HG03095 (cell line): ENCODE measurements at regions not wholly inside any gene's neighbourhood (a gene's known extent, or its start where the extent isn't known, plus 50 kb on each side); places are given as distances from the start of the nearest gene placed in this dataset.
"Not testable (repeated sequence)": the region's sequence is repeated elsewhere in the genome, so short reads cannot be mapped to it uniquely, and the experiment has no call there.

ENCODE experiments used
- ATAC-seq: cut with Tn5 transposase; IDR thresholded peaks from one replicate; pipeline ENCODE4 v1.9.1; 2021; ENCODE audit warnings: moderate library complexity; ENCODE audit not compliant: unreplicated experiment

- no peak for ATAC-seq
These were observed 91.2 kb downstream of the DLL1 start for GRCh38 chr6:170199716-170200115.

DNA sequence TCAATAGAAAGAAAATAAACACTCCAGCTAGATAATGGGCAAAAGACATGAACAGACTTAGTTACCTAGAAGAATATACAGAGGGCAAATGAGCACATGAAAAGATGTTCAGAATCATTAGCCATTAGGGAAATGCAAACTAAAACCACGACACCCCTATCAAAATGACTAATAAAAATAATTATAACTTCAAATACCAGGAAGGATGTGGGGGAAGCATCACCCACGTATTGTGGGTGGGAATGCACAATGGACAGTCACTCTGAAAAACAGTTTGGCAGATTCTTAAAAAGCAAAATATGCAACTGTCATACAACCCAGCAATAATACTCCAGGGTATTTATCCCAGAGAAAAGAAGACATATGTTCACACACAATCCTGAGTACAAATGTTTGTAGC lies 92.6 kb downstream of the DLL1 start:
- ATAC-seq: no peak

DNA sequence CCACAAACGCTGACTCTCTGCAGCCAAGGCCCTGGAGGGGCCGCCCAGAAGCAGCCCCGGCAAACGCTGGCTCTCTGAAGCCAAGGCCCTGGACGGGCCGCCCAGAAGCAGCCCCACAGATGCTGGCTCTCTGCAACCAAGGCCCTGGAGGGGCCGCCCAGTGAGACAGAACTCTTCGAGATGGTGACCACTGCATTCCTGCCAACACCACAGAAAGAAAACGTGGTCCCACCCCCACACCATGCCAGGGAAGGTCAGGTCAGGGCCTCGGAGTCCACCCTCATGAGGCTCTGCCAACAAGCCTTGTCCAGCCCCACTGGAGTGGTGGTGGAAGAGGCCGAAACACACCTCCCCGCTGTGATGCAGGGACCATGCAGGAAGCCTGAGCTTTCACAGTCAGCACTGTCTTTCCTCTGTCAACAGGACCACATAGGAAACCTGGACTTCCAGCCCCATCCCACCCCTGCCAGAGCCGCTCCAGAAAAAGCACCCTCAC lies 97.5 kb downstream of the DLL1 start:
- ATAC-seq: no peak

DNA sequence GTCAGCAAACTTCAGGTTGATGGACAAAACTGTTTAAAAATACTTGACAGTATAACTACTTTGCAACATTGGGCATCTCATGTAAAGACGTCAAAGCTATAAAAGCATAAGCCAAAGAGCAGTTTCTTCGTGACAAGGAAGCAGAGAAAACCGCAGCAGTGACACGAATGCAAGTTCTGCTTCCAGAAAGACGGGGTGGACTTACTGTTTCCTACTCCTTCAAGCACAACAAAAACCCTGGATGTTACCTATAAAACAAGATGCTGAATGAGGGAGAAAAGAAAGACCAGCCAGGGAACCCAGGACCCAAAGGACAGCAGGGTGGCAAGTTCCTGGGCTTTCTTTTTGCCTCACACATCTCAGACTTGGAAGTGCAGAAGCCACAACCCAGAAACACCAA lies 98.0 kb downstream of the DLL1 start:
- no peak for ATAC-seq

DNA sequence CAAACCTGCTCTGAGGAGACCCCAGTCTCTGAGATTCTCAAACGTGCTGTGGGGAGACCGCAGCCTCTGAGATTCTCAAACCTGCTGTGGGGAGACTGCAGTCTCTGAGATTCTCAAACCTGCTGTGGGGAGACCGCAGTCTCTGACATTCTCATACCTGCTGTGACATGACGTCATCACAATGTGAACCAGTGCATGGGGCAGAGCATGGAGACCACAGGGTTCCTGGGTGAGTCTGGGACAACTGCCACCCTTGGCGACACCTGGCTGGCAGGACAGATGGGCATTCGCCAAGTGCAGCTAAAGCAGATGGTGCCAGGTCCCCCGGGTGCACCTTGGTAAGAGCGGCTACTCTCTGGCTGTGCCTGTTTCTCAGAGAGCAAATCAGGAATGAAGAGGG lies 98.8 kb downstream of the DLL1 start:
- ATAC-seq: not testable (repeated sequence)

GRCh38 chr6:170190046-170190445 lies 100.8 kb downstream of the DLL1 start:
- no peak for ATAC-seq

DNA sequence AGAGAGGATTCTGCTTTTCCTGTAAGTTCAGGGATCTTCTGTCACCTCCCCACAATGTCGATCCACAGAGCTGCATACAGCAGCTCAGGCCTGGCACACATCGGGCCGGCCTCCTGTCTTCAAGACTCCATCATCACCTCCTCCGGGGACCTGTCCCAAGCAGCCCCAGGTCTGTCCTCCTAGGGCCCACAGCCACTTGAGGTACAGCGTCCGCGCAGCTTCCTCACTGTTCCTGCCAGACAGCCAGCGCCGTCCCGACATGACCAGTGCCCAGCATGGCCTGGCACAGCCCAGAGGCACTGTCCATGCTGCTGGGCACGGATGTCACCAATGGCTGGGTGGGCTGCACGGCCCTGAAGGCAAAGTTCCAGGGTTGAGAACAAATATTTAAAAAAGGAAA lies 101.6 kb downstream of the DLL1 start:
- no peak for ATAC-seq

DNA sequence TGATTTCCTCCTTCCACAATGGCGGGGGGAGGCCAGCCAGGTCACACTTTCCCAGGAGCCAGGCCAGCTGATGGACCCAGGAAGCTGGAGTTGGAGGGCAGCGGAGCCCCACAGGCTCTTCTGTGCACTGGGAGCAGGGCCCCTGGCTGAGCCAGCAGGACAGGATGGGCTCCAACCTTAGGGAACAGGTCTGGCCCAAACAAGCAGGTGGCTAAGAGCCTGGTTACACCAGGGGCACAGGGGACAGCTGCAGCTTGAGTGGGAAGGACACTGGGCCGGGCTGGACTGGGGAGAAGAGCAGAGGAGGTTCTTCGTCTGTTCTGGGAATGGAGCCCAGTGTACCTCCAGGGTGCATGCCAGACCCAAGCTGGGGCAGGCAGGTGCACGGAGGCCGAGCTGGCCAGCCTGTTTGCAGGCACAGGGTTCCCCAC lies 102.3 kb downstream of the DLL1 start:
- no peak for ATAC-seq

DNA sequence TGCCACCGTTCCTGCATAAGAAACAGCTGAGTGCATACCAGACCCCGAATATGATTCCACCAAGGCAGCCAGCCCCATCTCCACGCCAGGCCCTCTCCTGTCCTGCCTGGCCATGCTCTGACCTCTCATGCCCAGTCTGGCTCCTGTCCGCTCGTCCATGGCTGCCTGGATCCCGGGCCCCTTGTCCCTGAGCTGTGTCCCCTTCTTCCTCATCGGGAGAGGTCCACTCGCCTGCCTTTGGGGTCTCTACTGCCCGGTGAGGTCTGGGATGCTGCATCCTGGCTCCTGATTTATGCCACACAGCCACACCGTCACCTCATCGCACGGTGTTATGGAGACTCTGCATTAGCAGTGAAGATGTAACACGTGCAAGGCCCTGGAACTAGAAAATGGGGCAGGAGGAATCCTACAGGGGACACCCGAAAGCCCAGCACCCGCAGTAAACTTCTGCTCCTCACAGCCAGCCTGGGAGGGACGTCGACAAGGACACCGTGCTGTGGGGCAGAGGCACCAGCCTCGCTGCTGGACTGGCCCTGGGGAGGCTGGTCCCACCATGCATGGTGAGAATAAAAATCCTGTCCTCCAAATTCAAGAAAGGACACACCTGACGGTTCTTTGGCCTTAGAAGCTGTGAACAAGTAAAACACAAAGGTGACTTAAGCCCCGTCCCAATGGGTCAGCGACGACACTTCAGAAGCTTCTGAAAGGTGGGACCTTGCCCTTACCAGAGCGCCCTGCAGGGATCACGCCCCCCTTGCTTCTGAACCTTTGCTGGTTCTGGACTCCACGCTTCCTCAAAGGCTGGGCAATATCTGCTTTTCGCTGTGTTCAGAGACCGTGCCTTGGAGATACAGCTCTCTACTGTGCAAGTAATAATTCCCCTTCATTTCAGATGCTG lies 103.0 kb downstream of the DLL1 start:
- ATAC-seq: no peak

DNA sequence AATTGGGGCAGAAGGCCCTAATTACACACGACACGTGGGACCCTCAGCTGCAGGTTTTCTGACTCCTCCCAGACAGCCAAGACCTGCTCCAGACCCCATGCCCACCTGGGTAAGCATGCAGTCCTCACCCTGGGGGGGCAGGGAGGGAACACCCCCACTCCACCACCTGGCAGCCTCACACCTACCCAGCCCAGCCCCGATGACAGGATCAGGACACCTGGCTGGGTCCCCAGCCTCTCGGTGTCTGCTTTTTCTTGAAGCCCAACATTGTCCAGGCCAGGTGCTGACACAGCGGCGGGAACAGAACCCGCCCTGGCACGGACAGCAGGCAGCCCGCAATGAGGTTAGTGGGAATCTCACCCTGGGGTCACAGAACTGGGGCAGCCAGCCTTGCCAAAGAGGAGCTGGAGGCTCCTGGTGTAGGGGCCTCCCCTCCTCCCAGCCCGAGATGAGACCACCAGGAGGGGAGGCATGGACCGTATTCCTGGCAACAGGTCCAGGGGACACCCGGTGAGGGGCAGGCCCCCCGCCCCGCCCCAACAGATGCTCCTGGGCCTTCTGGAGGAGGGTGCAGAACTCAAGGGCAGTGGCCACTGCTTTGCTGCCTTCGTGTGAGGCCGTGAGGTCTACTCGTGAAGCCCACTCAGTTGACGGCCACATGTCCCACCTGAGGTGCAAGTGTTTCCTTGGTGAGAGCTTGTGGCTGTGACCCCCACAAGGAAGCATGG lies 103.8 kb downstream of the DLL1 start:
- ATAC-seq: no peak

GRCh38 chr6:170186006-170186935 lies 104.6 kb downstream of the DLL1 start:
- no peak for ATAC-seq

DNA sequence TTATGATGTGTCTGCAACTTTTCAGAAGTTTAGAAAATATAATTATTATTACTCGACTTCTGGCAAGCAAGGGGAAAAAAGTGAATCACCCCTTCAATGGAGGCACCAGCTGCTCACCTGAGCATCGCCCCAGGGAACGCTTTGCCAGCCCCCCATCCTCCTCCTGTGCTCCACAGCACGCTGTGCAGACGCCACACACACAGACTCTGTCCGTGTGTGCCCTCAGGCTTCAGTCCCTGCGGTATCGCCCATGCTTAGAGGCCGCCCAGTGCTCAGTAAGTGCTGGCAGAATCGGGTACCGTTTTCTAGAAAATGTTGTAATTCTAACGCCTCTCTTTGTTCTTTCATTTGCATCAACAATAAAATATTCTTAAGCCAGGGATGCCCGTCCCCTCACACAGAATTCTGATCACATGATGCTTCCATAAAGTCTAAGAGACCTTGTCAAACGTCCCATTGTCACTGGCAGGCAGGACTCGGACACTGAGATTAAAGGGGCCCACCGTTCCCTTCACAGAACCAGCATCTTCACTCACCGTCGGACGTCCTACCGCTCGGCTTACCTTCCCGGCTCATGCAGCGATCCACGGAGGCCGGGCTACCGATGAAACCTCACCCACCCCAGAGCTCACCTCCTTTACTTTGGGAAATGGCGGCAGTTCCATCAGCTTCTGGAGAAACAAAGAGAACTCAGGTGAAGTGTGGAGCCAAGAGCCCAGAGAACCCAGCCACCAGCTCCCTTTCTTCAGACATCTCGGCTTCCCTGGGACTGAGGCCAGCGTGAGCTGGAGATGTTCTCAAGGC lies 105.5 kb downstream of the DLL1 start:
- ATAC-seq: no peak

- ATAC-seq: no peak
These were observed 106.6 kb downstream of the DLL1 start for GRCh38 chr6:170184316-170184715.

GRCh38 chr6:170183521-170183920 lies 107.4 kb downstream of the DLL1 start:
- no peak for ATAC-seq

DNA sequence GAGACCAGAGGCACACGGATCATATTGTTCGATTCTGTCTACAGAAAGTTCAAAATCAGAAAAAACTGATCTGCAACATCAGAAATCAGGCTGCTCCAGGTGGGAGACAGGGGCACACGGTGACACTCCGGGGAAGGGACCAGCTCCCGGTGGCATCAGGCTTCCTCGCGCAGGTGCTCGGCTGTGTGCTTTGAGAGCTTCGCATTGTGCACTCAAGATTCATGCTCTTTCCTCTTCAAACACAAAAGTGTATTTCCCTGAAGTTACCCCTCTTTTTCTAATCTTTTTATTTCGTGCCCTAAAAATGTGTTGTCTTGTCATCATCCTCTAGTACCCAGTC lies 108.1 kb downstream of the DLL1 start:
- ATAC-seq: no peak

- no peak for ATAC-seq
These were observed 108.6 kb downstream of the DLL1 start for GRCh38 chr6:170182093-170182780.

DNA sequence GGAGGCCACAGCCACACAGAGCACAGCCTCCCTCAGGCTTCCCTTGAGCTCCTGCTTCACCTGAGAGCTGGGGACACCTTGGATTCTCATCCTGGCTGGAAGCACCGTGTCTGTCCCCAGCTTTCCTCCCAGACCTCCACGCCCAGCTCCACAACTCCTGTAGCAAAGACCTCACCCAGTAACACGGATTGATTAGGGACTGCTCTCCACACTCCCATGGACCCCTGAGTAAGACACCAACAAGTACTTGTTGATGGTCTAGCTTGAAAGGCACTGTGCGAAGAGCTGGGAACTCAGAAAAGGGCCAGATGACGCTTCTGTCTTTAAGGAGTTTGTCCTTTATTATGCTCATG lies 109.6 kb downstream of the DLL1 start:
- ATAC-seq: no peak

GRCh38 chr6:170180671-170181337 lies 110.1 kb downstream of the DLL1 start:
- ATAC-seq: no peak

DNA sequence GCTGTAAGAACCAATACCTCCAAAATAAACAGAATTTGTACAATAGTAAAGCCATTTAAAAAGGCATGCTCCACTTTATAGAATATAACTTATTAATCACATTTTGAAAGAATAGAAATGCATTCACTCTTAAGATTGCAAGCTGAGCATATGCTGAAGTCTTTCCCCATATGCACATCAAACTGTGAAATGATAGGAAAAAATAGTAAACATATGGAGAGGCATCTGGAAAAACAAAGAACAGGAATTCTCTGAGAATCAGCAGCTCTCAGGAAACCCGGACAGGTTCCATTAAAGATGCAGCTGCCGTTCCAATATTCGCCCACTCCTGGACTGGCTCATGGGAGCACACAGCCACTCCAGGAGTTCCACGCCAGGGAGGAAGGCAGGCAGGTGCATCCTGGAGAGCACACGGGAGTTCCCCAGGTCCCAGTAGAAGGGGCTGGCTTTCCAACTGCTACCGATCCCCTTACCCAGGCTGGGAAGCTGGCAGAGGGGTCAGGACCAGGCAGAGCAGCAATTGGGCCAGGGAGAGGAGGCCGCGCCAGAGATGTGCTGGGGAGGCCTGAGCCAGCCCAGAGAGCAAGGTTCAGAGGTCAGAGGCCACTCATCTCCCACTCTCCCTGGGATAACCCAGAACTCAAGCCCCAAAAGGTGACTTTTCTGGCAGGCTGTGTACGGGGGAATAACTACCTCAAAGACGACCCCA lies 111.1 kb downstream of the DLL1 start:
- no peak for ATAC-seq
